Islet precursor cell (in vitro differentiated cells): ENCODE measurements at regions not wholly inside any gene's neighbourhood (a gene's known extent, or its start where the extent isn't known, plus 50 kb on each side); places are given as distances from the start of the nearest gene placed in this dataset.

Source experiments
- DNase-seq: peaks from one replicate; pipeline ENCODE4 v3.0.0-alpha.2; 2018

GRCh38 chr5:72007336-72008111 lies 99.8 kb upstream of the MAP1B start:
- no peak for DNase-seq

- DNase-seq: no peak
Observed at GRCh38 chr5:72009280-72009679, 98.0 kb upstream of the MAP1B start.

- DNase-seq: no peak
Observed at GRCh38 chr5:72010430-72010829, 96.8 kb upstream of the MAP1B start.

GRCh38 chr5:72012906-72013305 lies 94.4 kb upstream of the MAP1B start:
- DNase-seq: no peak

- DNase-seq: no peak
Observed at GRCh38 chr5:72013766-72014624, 93.3 kb upstream of the MAP1B start.

GRCh38 chr5:72015103-72015548 lies 92.1 kb upstream of the MAP1B start:
- DNase-seq: no peak

DNA sequence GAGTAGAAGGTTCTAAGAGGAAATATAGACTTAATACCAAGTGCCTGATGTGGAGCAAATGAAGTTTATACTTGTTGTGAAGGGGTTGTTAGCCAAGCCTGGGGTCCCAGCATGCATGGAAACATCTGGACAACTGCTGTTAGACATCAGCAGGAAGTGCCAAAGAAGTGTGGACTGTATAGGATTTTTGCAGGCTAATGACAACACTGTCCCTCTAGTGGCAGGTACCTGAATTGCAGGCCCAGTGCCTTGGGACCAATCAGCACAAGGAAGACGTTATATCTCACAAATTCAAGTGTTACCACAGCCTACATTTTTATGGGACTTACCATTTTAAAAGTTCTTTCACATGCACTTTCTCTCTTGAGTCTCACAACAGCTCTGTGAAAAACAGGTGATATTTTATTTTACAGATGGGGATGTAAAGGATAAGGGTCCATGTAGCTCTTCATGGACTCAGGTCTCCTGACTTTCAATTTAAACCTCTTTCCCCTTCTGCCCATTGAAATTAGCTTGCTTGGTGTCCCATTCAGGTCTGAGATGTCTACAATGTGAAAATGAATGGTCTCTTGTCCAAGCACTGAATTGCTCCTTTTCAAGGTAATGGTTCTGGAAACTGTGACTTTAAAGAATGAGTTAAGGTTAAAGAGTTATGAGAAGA lies 89.0 kb upstream of the MAP1B start:
- peak; percentile 72 for DNase-seq

- no peak for DNase-seq
Observed at GRCh38 chr5:72020161-72020983, 86.9 kb upstream of the MAP1B start.

- DNase-seq: no peak
Observed at GRCh38 chr5:72021651-72022357, 85.5 kb upstream of the MAP1B start.

DNA sequence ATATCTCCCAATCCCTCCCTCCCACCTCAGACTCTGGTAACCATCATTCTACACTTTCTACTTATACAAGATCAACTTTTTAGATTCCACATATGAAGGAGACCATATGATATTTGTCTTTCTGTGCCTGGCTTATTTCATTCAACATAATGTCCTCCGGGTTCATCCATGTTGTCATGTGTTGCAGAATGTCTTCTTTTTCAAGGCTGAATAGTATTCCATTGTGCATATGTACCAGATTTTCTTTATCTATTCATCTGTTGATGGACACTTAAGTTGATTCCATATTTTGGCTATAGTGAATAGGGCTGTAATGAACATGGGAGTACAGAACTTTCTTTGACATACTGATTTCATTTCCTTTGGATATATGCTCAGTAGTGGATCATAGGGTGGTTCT lies 78.9 kb upstream of the MAP1B start:
- no peak for DNase-seq

DNA sequence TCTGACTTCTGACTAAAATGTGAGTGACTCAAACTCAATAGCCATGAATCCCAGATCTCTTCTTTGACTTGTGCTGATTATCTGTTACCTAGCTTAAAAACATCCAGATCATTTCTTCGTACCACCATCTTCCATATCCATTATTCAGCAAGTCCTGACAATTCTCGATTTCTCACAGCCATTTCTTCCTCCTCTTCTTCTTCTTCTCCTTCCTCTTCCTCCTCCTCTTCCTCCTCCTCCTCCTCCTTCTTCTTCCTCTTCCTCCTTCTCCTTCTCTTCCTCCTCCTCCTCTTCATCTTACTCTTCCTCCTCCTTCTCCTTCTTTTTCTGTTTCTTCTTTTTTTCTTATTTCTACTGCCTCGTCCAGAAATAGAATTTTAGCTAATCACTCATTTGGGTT lies 77.0 kb upstream of the MAP1B start:
- no peak for DNase-seq

DNA sequence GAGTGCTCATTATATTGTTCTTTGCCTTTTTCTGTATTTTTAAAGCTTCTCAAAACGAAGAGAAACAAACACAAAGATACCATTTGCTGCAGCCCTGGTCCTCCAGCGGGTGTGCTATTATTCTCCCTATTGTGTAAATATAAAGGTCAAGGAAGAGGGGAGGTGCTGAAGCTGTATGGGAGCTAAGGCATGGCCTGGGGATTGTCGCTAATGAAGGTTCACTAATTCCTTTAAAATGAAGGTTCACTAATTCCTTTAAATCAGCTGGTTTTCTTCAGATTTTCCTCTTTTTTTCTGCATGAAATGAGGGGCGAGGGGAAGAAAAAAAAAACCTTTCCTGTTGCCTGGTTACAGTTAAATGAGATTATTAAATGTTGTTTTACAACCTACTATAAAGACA lies 74.5 kb upstream of the MAP1B start:
- no peak for DNase-seq

DNA sequence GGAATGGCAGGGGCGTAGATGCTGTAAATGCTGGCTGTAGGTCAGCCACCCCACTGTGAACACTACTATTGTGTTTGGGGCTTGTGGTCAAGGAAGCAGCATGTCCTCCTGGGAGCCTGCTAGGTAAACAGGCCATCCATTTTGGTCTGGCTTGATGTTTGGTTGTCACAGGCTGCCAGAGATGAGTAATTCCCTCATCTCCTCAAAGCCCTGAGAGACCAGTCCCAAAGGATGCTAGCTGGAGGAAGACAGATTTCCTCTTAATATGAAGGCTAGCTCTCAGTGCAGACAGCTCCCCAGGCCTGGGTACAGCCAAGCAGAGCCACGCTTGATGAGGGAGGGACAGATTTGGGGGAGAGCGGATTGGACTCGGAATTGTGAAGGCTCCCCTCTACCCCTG lies 72.5 kb upstream of the MAP1B start:
- no peak for DNase-seq

DNA sequence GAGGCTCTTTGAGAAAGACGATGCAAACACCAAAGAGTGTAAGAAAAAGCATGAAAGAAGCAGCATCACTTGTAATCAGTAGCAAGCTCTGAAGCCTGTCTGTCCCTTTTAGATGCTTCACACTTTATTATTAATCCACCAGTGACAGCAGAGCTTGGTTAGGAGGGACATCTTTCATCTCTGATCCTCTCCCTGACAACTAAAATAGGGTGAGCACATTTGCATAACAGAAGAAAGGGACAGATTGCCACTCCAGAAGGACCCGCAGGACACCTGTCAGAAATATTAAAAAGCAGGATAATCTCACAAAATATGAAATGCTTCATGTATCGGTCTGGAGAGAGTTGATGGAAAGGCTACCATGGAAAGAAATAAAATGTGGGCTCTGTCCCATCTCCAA lies 71.4 kb upstream of the MAP1B start:
- no peak for DNase-seq

GRCh38 chr5:72036951-72037350 lies 70.3 kb upstream of the MAP1B start:
- DNase-seq: peak; percentile 94

GRCh38 chr5:72040513-72040912 lies 66.8 kb upstream of the MAP1B start:
- DNase-seq: no peak

DNA sequence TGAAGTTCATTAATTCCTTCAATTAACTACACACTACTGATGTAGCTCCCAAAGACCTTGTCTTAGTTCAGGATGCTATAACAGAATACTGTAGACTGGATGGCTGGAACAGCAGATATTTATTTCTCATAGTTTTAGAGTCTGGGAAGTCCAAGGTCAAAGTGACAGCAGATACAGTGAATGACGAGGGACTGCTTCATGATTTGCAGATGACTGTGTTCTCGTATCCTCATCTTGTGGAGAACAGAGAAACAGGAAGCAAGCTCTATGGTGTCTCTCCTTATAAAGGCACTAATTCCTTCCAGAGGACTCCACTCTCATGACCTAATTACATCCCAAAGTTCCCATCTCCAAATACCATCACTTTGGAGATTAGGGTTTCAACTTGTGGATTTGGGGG lies 65.6 kb upstream of the MAP1B start:
- DNase-seq: no peak

DNA sequence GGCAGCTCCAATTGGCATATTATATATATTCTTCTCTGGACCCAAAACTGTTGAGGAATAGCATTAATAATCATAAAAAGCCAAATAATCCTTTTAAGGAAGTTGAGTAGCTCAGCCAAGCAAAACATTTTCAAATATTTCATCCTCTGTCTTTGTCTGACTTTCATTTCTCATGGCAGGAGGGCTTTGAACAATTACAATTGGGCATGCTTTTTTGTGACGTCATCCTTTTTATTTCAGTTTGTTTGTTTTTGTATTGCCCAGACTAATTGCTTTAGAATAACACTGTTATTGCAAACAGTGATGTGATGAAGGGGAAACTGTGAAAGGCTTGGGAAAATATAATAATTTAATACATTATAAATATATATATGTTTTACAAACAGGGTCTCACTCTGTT lies 65.2 kb upstream of the MAP1B start:
- no peak for DNase-seq

DNA sequence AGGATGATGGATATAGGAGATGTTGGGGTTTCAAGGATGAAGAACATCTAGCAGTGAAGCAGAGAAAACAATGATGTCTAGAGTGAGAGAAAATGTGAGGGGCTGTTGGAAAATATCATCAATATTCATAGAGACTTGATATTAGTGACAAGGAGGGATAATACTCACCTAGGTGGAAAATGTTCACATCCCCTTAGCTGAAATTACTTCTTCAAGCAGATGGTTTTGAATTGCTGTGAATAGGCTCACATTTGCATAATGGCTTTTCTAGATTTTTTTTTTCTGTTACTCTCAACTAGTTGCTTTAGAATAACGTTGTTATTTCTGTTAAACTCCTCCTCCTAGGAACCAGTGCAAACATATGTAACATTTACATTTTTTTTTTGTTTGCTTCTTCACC lies 61.6 kb upstream of the MAP1B start:
- no peak for DNase-seq

GRCh38 chr5:72046106-72046505 lies 61.2 kb upstream of the MAP1B start:
- no peak for DNase-seq

DNA sequence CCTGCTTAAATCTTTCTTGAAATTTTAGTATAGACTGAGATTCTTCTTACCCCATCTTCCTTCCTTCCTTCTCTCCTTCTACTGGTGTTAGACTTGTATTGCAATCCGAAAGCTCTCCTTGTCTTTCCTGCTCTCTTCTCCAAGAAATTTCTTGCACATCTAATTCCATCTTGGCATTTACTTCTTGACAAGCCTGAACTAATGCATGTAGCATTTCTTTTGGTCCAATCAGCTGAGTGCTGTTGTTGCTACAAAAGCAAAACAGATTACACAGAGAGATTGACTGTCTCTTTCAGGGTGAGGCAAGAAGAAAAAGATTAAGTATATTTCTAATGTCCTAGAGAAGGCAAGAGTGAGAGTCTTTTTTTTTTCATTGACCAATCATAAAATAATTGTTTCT lies 51.6 kb upstream of the MAP1B start:
- no peak for DNase-seq
